Hepatocyte (in vitro differentiated cells): ENCODE measurements at regions not wholly inside any gene's neighbourhood (a gene's known extent, or its start where the extent isn't known, plus 50 kb on each side); places are given as distances from the start of the nearest gene placed in this dataset.

Source experiments
- DNase-seq: peaks from one replicate; pipeline ENCODE4 v3.0.0-alpha.2; 2016; ENCODE audit warnings: low spot score
- H2AFZ ChIP-seq: fragments of 200-600 bp; sonication (generic); 2 replicates; pipeline ENCODE4 v1.6.0; 2016; ENCODE audit warnings: antibody characterized with exemption, mild to moderate bottlenecking
- H3K27ac ChIP-seq: fragments of 200-600 bp; sonication (generic); 2 replicates; pipeline ENCODE4 v1.5.1; 2016; ENCODE audit warnings: mild to moderate bottlenecking
- H3K27me3 ChIP-seq: fragments of 200-600 bp; sonication (generic); 2 replicates; pipeline ENCODE4 v1.6.1; 2016
- H3K36me3 ChIP-seq: fragments of 200-600 bp; sonication (generic); replicated peaks from 2 replicates; pipeline ENCODE4 v1.5.1; 2016; ENCODE audit warnings: low read depth; ENCODE audit not compliant: insufficient read depth
- H3K4me1 ChIP-seq: fragments of 200-600 bp; sonication (generic); 2 replicates; pipeline ENCODE4 v1.5.1; 2016; ENCODE audit warnings: mild to moderate bottlenecking, moderate library complexity; ENCODE audit not compliant: insufficient read depth
- H3K4me2 ChIP-seq: fragments of 200-600 bp; sonication (generic); 2 replicates; pipeline ENCODE4 v1.6.0; 2016
- H3K4me3 ChIP-seq: fragments of 200-600 bp; sonication (generic); 2 replicates; pipeline ENCODE4 v1.5.1; 2016; ENCODE audit warnings: mild to moderate bottlenecking
- H3K79me2 ChIP-seq: fragments of 200-600 bp; sonication (generic); 2 replicates; pipeline ENCODE4 v1.6.0; 2017; ENCODE audit warnings: mild to moderate bottlenecking
- H3K9me2 ChIP-seq: fragments of 200-600 bp; sonication (generic); replicated peaks from 2 replicates; pipeline ENCODE4 v1.6.0; 2017; ENCODE audit warnings: mild to moderate bottlenecking; ENCODE audit not compliant: insufficient read depth
- H3K9me3 ChIP-seq: fragments of 200-600 bp; sonication (generic); 2 replicates; pipeline ENCODE4 v1.5.1; 2016; ENCODE audit warnings: low read depth, mild to moderate bottlenecking
- H4K20me1 ChIP-seq: fragments of 200-600 bp; sonication (generic); 2 replicates; pipeline ENCODE4 v1.6.0; 2016; ENCODE audit warnings: mild to moderate bottlenecking; ENCODE audit not compliant: insufficient read depth, poor library complexity, severe bottlenecking
- CTCF ChIP-seq: fragments of 200-600 bp; sonication (generic); IDR thresholded peaks from 2 replicates; pipeline ENCODE4 v1.5.1; 2016; ENCODE audit warnings: antibody characterized with exemption, mild to moderate bottlenecking; ENCODE audit not compliant: poor library complexity
- EZH2 ChIP-seq: fragments of 200-600 bp; sonication (generic); IDR thresholded peaks from 2 replicates; pipeline ENCODE4 v1.6.1; 2016; ENCODE audit warnings: antibody characterized with exemption, mild to moderate bottlenecking, borderline replicate concordance
- EZH2phosphoT487 ChIP-seq: fragments of 200-600 bp; sonication (generic); IDR thresholded peaks from one replicate; pipeline ENCODE4 v1.6.1; 2018; ENCODE audit warnings: antibody characterized with exemption, mild to moderate bottlenecking, low read depth, moderate library complexity; ENCODE audit not compliant: unreplicated experiment, severe bottlenecking
- WGBS: methylation state at CpG from one replicate; pipeline ENCODE4 v1.1.6; 2016; ENCODE audit warnings: low lambda C conversion rate; ENCODE audit errors: missing lambda C conversion rate; 5-methylcytosine and 5-hydroxymethylcytosine counted together

- H3K79me2 ChIP-seq: no peaks in the 10 kb centered on the region
- no peaks in the 10 kb centered on the region for H3K27me3 ChIP-seq
- H3K9me2 ChIP-seq: no peaks in the 10 kb centered on the region
- WGBS: 78% methylated on average over 4 of the region's 4 CpGs
- no peak overlapping the region for H2AFZ ChIP-seq
- no peak overlapping the region for H3K4me2 ChIP-seq
- H3K4me3 ChIP-seq: no peak overlapping the region
- no peaks in the 10 kb centered on the region for H3K36me3 ChIP-seq
- no peak for DNase-seq
- no peaks in the 10 kb centered on the region for H4K20me1 ChIP-seq
- H3K9me3 ChIP-seq: no peaks in the 10 kb centered on the region
- TF ChIP-seq EZH2 (no peak), EZH2phosphoT487 (no peak)
- H3K4me1 ChIP-seq: no peaks in the 10 kb centered on the region
- no peak overlapping the region for H3K27ac ChIP-seq
These were observed 196.0 kb downstream of the URB2 start for GRCh38 chr1:229822026-229822425.

GRCh38 chr1:229825042-229825441 lies 199.0 kb downstream of the URB2 start:
- 91% methylated on average over 2 of the region's 2 CpGs for WGBS
- Histone ChIP-seq H3K36me3 (no peaks in the 10 kb centered on the region), H3K4me3 (no peak overlapping the region), H3K27ac (no peak overlapping the region), H4K20me1 (no peaks in the 10 kb centered on the region), H3K79me2 (no peaks in the 10 kb centered on the region), H3K4me2 (no peak overlapping the region), H2AFZ (no peak overlapping the region), H3K9me3 (no peaks in the 10 kb centered on the region), H3K9me2 (no peaks in the 10 kb centered on the region), H3K27me3 (no peaks in the 10 kb centered on the region), H3K4me1 (no peaks in the 10 kb centered on the region)
- no peak for DNase-seq
- TF ChIP-seq EZH2phosphoT487: no peak
- TF ChIP-seq CTCF: no peak
- TF ChIP-seq EZH2: no peak

- Histone ChIP-seq H3K4me1 (peaks cover 9% of the 10 kb centered on the region), H2AFZ (no peak overlapping the region), H3K4me3 (no peak overlapping the region), H3K27me3 (no peaks in the 10 kb centered on the region), H3K4me2 (no peak overlapping the region), H3K27ac (no peak overlapping the region), H4K20me1 (no peaks in the 10 kb centered on the region), H3K9me3 (no peaks in the 10 kb centered on the region), H3K9me2 (no peaks in the 10 kb centered on the region), H3K79me2 (no peaks in the 10 kb centered on the region), H3K36me3 (no peaks in the 10 kb centered on the region)
- no peak for DNase-seq
- 95% methylated on average over 2 of the region's 2 CpGs for WGBS
- no peak for TF ChIP-seq CTCF
- TF ChIP-seq EZH2phosphoT487: no peak
- TF ChIP-seq EZH2: no peak
These were observed 202.4 kb downstream of the URB2 start for GRCh38 chr1:229828461-229828860.

GRCh38 chr1:229832695-229833094 lies 206.6 kb downstream of the URB2 start:
- TF ChIP-seq CTCF (no peak), EZH2 (no peak), EZH2phosphoT487 (no peak)
- no peaks in the 10 kb centered on the region for H3K79me2 ChIP-seq
- no peaks in the 10 kb centered on the region for H3K9me3 ChIP-seq
- H3K9me2 ChIP-seq: no peaks in the 10 kb centered on the region
- H2AFZ ChIP-seq: peak overlapping the region; percentile 2
- H3K36me3 ChIP-seq: no peaks in the 10 kb centered on the region
- 55% methylated on average over 3 of the region's 3 CpGs for WGBS
- peak overlapping the region; percentile 40 for H3K4me2 ChIP-seq
- no peaks in the 10 kb centered on the region for H4K20me1 ChIP-seq
- no peak overlapping the region for H3K4me3 ChIP-seq
- H3K4me1 ChIP-seq: peaks cover 11% of the 10 kb centered on the region
- peak; percentile 20 for DNase-seq
- peak overlapping the region; percentile 46 for H3K27ac ChIP-seq
- H3K27me3 ChIP-seq: no peaks in the 10 kb centered on the region
